Panc1 (cell line): ENCODE measurements at regions not wholly inside any gene's neighbourhood (a gene's known extent, or its start where the extent isn't known, plus 50 kb on each side); places are given as distances from the start of the nearest gene placed in this dataset.

Source experiments
- ATAC-seq: fragments of 200-7000 bp; cut with Tn5 transposase; 2 replicates; pipeline ENCODE4 v1.9.1; 2020; ENCODE audit warnings: mild to moderate bottlenecking, moderate library complexity
- BruUV-seq: library from RNA; stranded (reverse); fragments of 400-500 nt; replicated peaks from 2 replicates; lab custom pipeline; 2021; lab: Mats Ljungman, UMichigan
- CTCF ChIA-PET: fragments of 300-600 bp; sonication (Branson Sonifier 250); formaldehyde crosslinking; loops from one replicate; lab custom pipeline; 2022; ENCODE audit warnings: antibody characterized with exemption; lab: Charles Lee
- POLR2A ChIA-PET: fragments of 300-600 bp; sonication (Branson Sonifier 250); formaldehyde crosslinking; loops from one replicate; lab custom pipeline; 2022; ENCODE audit warnings: antibody characterized with exemption; lab: Charles Lee
- DNase-seq: peaks from one replicate; pipeline ENCODE4 v3.0.0-alpha.2; 2010; ENCODE audit warnings: low read depth, low spot score
- H3K27ac ChIP-seq: 2 replicates; pipeline ENCODE4 v1.5.1; 2011; ENCODE audit warnings: mild to moderate bottlenecking, low read length, inconsistent platforms
- H3K27me3 ChIP-seq: fragments of 200-500 bp; sonication (Bioruptor generic); 2 replicates; pipeline ENCODE4 v1.6.0; 2014; ENCODE audit warnings: low read length, inconsistent platforms; ENCODE audit not compliant: control insufficient read depth, insufficient read depth
- H3K36me3 ChIP-seq: fragments of 200-500 bp; sonication (Bioruptor generic); 2 replicates; pipeline ENCODE4 v1.5.1; 2014; ENCODE audit warnings: inconsistent platforms, mild to moderate bottlenecking, low read length, moderate library complexity; ENCODE audit not compliant: control insufficient read depth, insufficient read depth
- H3K4me1 ChIP-seq: 2 replicates; pipeline ENCODE4 v1.5.1; 2011; ENCODE audit warnings: inconsistent platforms, mild to moderate bottlenecking, low read length, moderate library complexity; ENCODE audit not compliant: control insufficient read depth, insufficient read depth
- H3K4me3 ChIP-seq, 2 experiments: 2 replicates each; pipeline ENCODE4 v1.5.1; 2011 to 2012; ENCODE audit warnings: low read depth in 2 of 2, low read length in 2 of 2, mild to moderate bottlenecking in 2 of 2, inconsistent platforms in 1 of 2, moderate library complexity in 1 of 2
- H3K9me3 ChIP-seq: fragments of 200-500 bp; sonication (Bioruptor generic); 2 replicates; pipeline ENCODE4 v1.5.1; 2014; ENCODE audit warnings: low read depth, mild to moderate bottlenecking, inconsistent platforms, low read length, moderate library complexity; ENCODE audit not compliant: control insufficient read depth, insufficient read depth
- POLR2AphosphoS5 ChIP-seq: IDR thresholded peaks from 2 replicates; pipeline ENCODE4 v1.6.1; 2012; ENCODE audit warnings: mild to moderate bottlenecking, low read depth, low read length, moderate library complexity
- SIN3A ChIP-seq: IDR thresholded peaks from 2 replicates; pipeline ENCODE4 v1.6.1; 2012; ENCODE audit warnings: low read depth, mild to moderate bottlenecking, low read length, moderate library complexity, borderline replicate concordance; ENCODE audit not compliant: insufficient read depth
- TCF7L2 ChIP-seq: IDR thresholded peaks from 2 replicates; pipeline ENCODE4 v1.6.1; 2011; ENCODE audit warnings: mild to moderate bottlenecking, low read depth, low read length, inconsistent platforms
- in situ Hi-C: cut with HindIII; loops from 2 replicates; pipeline ENCODE4 v1.10.0; 2016; ENCODE audit warnings: low sequenced_read_pairs, low pct_unique_long_range_greater_than_20kb
- intact Hi-C: fragments of 100-400 bp; cut with micrococcal nuclease; formaldehyde crosslinking; loops from one replicate; pipeline ENCODE4 v1.10.0; 2022; ENCODE audit not compliant: unreplicated experiment
- TF ChIP-seq, protein P1 (sequence below): fragments of 450-650 bp; IDR thresholded peaks from 2 replicates; pipeline ENCODE4 v1.5.1; 2017; ENCODE audit warnings: mild to moderate bottlenecking
- TF ChIP-seq, protein P2 (sequence below), 2 experiments: IDR thresholded peaks; 2 replicates each; pipeline ENCODE4 v1.6.1; 2011 to 2012; ENCODE audit warnings: low read depth in 2 of 2, control low read depth in 1 of 2, low read length in 1 of 2, mild to moderate bottlenecking in 1 of 2, moderate library complexity in 1 of 2; ENCODE audit not compliant: insufficient read depth in 1 of 2

DNA sequence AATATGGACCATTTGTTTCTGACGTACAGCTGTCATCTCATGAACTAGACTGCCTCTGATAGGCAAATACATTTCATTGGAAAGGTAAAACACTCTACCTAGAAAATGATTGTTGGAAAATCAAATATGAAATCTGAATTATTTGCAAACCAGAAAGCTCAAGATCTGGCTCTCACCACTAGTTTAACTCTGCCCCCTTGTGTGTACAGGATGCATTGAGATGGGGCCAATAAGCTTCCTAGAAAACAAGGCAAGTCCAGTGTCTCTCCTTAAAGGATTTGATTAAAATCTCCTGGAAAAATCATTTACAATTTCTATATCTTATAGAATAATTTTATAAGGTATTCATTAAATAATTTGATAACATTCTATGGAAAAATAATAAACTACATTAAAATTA is 311.9 kb upstream of the ANKH start:
- no peaks in the 10 kb centered on the region for H3K27me3 ChIP-seq
- no peak overlapping the region for H3K27ac ChIP-seq
- POLR2A ChIA-PET, result no interaction called here
- H3K4me1 ChIP-seq, result no peaks in the 10 kb centered on the region
- TF ChIP-seq, protein P1, sequence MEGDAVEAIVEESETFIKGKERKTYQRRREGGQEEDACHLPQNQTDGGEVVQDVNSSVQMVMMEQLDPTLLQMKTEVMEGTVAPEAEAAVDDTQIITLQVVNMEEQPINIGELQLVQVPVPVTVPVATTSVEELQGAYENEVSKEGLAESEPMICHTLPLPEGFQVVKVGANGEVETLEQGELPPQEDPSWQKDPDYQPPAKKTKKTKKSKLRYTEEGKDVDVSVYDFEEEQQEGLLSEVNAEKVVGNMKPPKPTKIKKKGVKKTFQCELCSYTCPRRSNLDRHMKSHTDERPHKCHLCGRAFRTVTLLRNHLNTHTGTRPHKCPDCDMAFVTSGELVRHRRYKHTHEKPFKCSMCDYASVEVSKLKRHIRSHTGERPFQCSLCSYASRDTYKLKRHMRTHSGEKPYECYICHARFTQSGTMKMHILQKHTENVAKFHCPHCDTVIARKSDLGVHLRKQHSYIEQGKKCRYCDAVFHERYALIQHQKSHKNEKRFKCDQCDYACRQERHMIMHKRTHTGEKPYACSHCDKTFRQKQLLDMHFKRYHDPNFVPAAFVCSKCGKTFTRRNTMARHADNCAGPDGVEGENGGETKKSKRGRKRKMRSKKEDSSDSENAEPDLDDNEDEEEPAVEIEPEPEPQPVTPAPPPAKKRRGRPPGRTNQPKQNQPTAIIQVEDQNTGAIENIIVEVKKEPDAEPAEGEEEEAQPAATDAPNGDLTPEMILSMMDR, result no peak; the same call in 1 of the 2 replicates
- TF ChIP-seq SIN3A (no peak), POLR2AphosphoS5 (no peak), TCF7L2 (no peak)
- TF ChIP-seq, protein P2, sequence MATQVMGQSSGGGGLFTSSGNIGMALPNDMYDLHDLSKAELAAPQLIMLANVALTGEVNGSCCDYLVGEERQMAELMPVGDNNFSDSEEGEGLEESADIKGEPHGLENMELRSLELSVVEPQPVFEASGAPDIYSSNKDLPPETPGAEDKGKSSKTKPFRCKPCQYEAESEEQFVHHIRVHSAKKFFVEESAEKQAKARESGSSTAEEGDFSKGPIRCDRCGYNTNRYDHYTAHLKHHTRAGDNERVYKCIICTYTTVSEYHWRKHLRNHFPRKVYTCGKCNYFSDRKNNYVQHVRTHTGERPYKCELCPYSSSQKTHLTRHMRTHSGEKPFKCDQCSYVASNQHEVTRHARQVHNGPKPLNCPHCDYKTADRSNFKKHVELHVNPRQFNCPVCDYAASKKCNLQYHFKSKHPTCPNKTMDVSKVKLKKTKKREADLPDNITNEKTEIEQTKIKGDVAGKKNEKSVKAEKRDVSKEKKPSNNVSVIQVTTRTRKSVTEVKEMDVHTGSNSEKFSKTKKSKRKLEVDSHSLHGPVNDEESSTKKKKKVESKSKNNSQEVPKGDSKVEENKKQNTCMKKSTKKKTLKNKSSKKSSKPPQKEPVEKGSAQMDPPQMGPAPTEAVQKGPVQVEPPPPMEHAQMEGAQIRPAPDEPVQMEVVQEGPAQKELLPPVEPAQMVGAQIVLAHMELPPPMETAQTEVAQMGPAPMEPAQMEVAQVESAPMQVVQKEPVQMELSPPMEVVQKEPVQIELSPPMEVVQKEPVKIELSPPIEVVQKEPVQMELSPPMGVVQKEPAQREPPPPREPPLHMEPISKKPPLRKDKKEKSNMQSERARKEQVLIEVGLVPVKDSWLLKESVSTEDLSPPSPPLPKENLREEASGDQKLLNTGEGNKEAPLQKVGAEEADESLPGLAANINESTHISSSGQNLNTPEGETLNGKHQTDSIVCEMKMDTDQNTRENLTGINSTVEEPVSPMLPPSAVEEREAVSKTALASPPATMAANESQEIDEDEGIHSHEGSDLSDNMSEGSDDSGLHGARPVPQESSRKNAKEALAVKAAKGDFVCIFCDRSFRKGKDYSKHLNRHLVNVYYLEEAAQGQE (IDR thresholded peaks at IDR 0.05; ENCODE audit: insufficient read depth in 1 of 2, low read depth in 2 of 2, low read length in 1 of 2), result no peak
- ATAC-seq (no peak), DNase-seq (no peak)
- intact Hi-C loops, result no loop called here
- no TSS peak for BruUV-seq
- CTCF ChIA-PET, result no interaction called here
- in situ Hi-C loops, result no loop called here
- no peaks in the 10 kb centered on the region for H3K36me3 ChIP-seq
- H3K4me3 ChIP-seq, result no peak overlapping the region
- peaks cover 6% of the 10 kb centered on the region; the same call in 1 of the 2 replicates for H3K9me3 ChIP-seq

DNA sequence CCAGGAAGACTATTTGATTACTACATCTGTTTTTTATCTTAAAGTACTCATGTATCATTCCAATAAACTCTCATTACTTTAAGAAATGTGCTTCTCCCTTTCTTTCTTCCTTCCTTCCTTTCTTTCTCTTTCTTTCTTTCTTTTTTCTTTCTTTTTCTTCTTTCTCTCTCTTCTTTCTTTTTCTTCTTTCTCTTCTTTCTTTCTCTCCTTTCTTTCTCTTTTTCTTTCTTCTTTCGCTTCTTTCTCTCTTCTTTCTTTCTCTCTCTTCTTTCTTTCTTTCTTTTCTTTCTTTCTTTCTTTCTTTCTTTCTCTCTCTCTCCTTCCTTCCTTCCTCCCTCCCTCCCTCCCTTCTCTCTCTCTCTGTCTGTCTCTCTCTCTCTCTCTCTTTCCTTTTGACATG is 298.6 kb upstream of the ANKH start:
- no peak for ATAC-seq
- no TSS peak for BruUV-seq
- H3K27me3 ChIP-seq, result no peaks in the 10 kb centered on the region
- TF ChIP-seq, protein P1, result no peak
- TF ChIP-seq, protein P2 (IDR thresholded peaks at IDR 0.05; ENCODE audit: insufficient read depth in 1 of 2, low read depth in 2 of 2, low read length in 1 of 2), result no peak
- TF ChIP-seq SIN3A (no peak), TCF7L2 (no peak), POLR2AphosphoS5 (no peak)
- intact Hi-C loops, result no loop called here
- H3K27ac ChIP-seq, result no peak overlapping the region
- ChIA-PET CTCF (no interaction called here), POLR2A (no interaction called here)
- in situ Hi-C loops, result no loop called here
- 0 out of 2 replicates have a peak, but pooled peaks cover 2% of the 10 kb centered on the region for H3K9me3 ChIP-seq
- no peak overlapping the region for H3K4me3 ChIP-seq
- no peaks in the 10 kb centered on the region for H3K4me1 ChIP-seq
- H3K36me3 ChIP-seq, result no peaks in the 10 kb centered on the region
- DNase-seq, result no peak
